H1 (cell line): ENCODE measurements at regions not wholly inside any gene's neighbourhood (a gene's known extent, or its start where the extent isn't known, plus 50 kb on each side); places are given as distances from the start of the nearest gene placed in this dataset.

Source experiments
- BCL11A ChIP-seq, 2 experiments: IDR thresholded peaks; one replicate each; pipeline ENCODE4 v1.6.1; 2011; ENCODE audit warnings: low read depth in 2 of 2, low read length in 2 of 2, mild to moderate bottlenecking in 2 of 2
- CBX8 ChIP-seq: fragments of 300-800, 300-1000 bp; sonication (generic); IDR thresholded peaks from 2 replicates; pipeline ENCODE4 v1.7.1; 2016; ENCODE audit warnings: low read depth, low read length, borderline replicate concordance
- NRF1 ChIP-seq: IDR thresholded peaks from 2 replicates; pipeline ENCODE4 v1.6.1; 2011; ENCODE audit warnings: mild to moderate bottlenecking, low read depth, low read length, improper control_type of control experiment
- SAP30 ChIP-seq: fragments of 300-600 bp; sonication (generic); IDR thresholded peaks from 2 replicates; pipeline ENCODE4 v1.7.1; 2012; ENCODE audit warnings: low read length, moderate library complexity, mild to moderate bottlenecking, inconsistent platforms; ENCODE audit not compliant: insufficient read depth, insufficient replicate concordance
- TF ChIP-seq, protein P1 (sequence below): fragments of 300-600 bp; sonication (generic); IDR thresholded peaks from 2 replicates; pipeline ENCODE4 v1.7.1; 2012; ENCODE audit warnings: low read length, moderate library complexity, mild to moderate bottlenecking, inconsistent platforms; ENCODE audit not compliant: insufficient replicate concordance

DNA sequence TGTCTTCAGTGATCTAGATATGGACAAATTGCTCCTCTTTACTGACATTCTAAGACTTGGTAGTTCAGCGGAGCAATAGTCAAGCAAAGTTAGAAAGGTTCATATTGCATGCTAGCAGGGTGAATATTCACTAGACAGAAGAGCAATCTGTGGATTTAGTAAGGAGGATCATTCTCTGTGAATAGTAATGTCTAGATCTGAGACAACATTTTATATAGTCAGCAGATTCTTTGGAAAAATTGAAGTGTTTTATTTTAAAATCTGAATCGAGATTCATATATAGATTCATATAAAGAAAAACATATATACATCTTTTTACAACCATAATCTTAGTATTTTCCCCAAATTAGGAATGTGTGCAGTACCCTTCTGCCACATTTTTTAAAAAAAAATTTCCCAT is 274.5 kb upstream of the BRINP3 start (continued):
- no peak for TF ChIP-seq SAP30
- TF ChIP-seq, protein P1, sequence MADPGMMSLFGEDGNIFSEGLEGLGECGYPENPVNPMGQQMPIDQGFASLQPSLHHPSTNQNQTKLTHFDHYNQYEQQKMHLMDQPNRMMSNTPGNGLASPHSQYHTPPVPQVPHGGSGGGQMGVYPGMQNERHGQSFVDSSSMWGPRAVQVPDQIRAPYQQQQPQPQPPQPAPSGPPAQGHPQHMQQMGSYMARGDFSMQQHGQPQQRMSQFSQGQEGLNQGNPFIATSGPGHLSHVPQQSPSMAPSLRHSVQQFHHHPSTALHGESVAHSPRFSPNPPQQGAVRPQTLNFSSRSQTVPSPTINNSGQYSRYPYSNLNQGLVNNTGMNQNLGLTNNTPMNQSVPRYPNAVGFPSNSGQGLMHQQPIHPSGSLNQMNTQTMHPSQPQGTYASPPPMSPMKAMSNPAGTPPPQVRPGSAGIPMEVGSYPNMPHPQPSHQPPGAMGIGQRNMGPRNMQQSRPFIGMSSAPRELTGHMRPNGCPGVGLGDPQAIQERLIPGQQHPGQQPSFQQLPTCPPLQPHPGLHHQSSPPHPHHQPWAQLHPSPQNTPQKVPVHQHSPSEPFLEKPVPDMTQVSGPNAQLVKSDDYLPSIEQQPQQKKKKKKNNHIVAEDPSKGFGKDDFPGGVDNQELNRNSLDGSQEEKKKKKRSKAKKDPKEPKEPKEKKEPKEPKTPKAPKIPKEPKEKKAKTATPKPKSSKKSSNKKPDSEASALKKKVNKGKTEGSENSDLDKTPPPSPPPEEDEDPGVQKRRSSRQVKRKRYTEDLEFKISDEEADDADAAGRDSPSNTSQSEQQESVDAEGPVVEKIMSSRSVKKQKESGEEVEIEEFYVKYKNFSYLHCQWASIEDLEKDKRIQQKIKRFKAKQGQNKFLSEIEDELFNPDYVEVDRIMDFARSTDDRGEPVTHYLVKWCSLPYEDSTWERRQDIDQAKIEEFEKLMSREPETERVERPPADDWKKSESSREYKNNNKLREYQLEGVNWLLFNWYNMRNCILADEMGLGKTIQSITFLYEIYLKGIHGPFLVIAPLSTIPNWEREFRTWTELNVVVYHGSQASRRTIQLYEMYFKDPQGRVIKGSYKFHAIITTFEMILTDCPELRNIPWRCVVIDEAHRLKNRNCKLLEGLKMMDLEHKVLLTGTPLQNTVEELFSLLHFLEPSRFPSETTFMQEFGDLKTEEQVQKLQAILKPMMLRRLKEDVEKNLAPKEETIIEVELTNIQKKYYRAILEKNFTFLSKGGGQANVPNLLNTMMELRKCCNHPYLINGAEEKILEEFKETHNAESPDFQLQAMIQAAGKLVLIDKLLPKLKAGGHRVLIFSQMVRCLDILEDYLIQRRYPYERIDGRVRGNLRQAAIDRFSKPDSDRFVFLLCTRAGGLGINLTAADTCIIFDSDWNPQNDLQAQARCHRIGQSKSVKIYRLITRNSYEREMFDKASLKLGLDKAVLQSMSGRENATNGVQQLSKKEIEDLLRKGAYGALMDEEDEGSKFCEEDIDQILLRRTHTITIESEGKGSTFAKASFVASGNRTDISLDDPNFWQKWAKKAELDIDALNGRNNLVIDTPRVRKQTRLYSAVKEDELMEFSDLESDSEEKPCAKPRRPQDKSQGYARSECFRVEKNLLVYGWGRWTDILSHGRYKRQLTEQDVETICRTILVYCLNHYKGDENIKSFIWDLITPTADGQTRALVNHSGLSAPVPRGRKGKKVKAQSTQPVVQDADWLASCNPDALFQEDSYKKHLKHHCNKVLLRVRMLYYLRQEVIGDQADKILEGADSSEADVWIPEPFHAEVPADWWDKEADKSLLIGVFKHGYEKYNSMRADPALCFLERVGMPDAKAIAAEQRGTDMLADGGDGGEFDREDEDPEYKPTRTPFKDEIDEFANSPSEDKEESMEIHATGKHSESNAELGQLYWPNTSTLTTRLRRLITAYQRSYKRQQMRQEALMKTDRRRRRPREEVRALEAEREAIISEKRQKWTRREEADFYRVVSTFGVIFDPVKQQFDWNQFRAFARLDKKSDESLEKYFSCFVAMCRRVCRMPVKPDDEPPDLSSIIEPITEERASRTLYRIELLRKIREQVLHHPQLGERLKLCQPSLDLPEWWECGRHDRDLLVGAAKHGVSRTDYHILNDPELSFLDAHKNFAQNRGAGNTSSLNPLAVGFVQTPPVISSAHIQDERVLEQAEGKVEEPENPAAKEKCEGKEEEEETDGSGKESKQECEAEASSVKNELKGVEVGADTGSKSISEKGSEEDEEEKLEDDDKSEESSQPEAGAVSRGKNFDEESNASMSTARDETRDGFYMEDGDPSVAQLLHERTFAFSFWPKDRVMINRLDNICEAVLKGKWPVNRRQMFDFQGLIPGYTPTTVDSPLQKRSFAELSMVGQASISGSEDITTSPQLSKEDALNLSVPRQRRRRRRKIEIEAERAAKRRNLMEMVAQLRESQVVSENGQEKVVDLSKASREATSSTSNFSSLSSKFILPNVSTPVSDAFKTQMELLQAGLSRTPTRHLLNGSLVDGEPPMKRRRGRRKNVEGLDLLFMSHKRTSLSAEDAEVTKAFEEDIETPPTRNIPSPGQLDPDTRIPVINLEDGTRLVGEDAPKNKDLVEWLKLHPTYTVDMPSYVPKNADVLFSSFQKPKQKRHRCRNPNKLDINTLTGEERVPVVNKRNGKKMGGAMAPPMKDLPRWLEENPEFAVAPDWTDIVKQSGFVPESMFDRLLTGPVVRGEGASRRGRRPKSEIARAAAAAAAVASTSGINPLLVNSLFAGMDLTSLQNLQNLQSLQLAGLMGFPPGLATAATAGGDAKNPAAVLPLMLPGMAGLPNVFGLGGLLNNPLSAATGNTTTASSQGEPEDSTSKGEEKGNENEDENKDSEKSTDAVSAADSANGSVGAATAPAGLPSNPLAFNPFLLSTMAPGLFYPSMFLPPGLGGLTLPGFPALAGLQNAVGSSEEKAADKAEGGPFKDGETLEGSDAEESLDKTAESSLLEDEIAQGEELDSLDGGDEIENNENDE, result no peak
- TF ChIP-seq BCL11A (IDR thresholded peaks at IDR 0.05; ENCODE audit: low read depth in 2 of 2, low read length in 2 of 2), result no peak
- TF ChIP-seq CBX8, result no peak
- TF ChIP-seq NRF1, result no peak
